ENCODE measurements at regions not wholly inside any gene's neighbourhood (a gene's known extent, or its start where the extent isn't known, plus 50 kb on each side); places are given as distances from the start of the nearest gene placed in this dataset.

DNA sequence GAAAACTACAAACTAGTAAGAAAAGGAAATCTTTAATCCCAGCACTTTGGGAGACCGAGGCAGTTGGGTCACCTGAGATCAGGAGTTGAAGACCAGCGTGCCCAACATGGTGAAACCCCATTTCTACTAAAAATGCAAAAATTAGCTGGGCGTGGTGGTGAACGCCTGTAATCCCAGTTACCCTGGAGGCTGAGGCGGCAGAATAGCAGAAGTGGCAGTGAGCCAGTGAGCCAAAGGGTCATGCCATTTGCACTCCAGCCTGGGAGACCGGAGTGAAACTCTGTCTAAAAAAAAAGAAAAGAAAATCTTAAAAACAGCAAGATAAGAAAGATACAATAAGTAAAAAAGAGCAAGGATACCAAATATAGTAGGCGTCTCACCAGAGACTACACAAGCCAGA lies 502.9 kb upstream of the ID2 start:
- intact Hi-C loops (cut with DNase I): no loop called here
- WGBS, 2 donors: 90 to 94% methylated on average over 7 of the region's 7 CpGs
- no peak for DNase-seq
- no peaks in the 10 kb centered on the region for H3K27me3 ChIP-seq
- H3K4me3 ChIP-seq (replicated peaks in 1 of 3): no peak overlapping the region
- H3K9me3 ChIP-seq: no peaks in the 10 kb centered on the region
- no peak overlapping the region for H3K27ac ChIP-seq
- H3K36me3 ChIP-seq: no peaks in the 10 kb centered on the region
- TF ChIP-seq, protein P1, sequence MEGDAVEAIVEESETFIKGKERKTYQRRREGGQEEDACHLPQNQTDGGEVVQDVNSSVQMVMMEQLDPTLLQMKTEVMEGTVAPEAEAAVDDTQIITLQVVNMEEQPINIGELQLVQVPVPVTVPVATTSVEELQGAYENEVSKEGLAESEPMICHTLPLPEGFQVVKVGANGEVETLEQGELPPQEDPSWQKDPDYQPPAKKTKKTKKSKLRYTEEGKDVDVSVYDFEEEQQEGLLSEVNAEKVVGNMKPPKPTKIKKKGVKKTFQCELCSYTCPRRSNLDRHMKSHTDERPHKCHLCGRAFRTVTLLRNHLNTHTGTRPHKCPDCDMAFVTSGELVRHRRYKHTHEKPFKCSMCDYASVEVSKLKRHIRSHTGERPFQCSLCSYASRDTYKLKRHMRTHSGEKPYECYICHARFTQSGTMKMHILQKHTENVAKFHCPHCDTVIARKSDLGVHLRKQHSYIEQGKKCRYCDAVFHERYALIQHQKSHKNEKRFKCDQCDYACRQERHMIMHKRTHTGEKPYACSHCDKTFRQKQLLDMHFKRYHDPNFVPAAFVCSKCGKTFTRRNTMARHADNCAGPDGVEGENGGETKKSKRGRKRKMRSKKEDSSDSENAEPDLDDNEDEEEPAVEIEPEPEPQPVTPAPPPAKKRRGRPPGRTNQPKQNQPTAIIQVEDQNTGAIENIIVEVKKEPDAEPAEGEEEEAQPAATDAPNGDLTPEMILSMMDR (IDR thresholded peaks at IDR 0.05): no peak
- TF ChIP-seq POLR2A (IDR thresholded peaks at IDR 0.05): no peak
- H3K4me1 ChIP-seq: no peaks in the 10 kb centered on the region

DNA sequence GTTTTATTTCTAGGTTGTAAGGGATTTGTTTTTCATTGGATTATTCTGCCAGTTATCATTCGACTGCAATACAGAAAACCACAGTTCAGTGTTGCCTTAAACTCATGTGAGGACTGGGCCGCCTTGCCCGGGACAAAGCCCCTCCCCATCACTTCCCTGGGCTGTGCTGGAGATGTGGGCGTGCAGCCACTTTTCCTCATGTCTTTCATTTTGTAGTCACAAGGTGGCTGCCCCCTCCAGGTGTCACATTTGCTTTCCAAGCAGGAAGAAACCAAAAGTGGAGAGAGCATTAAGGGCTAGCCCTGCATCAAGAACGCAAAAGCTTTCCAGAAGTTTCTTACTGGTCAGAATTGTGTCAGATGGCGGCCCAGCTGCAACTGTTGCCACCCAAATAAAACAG lies 492.5 kb upstream of the ID2 start:
- Histone ChIP-seq H3K4me1 (no peaks in the 10 kb centered on the region), H3K4me3 (replicated peaks in 1 of 3) (no peak overlapping the region), H3K36me3 (no peaks in the 10 kb centered on the region), H3K9me3 (no peaks in the 10 kb centered on the region), H3K27ac (no peak overlapping the region), H3K27me3 (no peaks in the 10 kb centered on the region)
- intact Hi-C loops (cut with DNase I): no loop called here
- WGBS, 2 donors: 86 to 92% methylated on average over 6 of the region's 6 CpGs
- TF ChIP-seq POLR2A (IDR thresholded peaks at IDR 0.05): no peak
- TF ChIP-seq, protein P1 (IDR thresholded peaks at IDR 0.05): no peak
- no peak for DNase-seq

DNA sequence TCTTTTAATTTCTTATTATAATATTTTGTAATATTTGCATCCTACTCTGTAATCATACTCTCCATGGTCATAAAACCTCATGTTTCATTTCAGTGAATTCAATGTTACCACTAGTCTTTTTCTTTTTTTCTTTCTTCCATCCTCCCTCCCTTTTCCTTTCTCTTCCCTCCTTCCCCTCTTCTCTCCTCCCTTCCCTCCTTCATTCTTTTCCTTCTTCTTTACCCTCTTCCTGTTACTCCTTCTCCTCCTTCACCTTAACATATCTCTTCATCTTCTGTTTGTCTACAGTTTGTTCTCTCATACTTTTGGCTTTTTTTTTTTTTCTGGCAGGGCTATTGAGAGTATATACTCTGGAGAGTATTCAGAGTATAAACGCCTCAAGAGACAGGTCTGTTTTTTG lies 491.6 kb upstream of the ID2 start:
- Histone ChIP-seq H3K4me1 (no peaks in the 10 kb centered on the region), H3K4me3 (replicated peaks in 1 of 3) (no peak overlapping the region), H3K36me3 (no peaks in the 10 kb centered on the region), H3K27me3 (no peaks in the 10 kb centered on the region), H3K27ac (no peak overlapping the region), H3K9me3 (no peaks in the 10 kb centered on the region)
- TF ChIP-seq, protein P1 (IDR thresholded peaks at IDR 0.05): no peak
- WGBS, 2 donors: 66 to 71% methylated on average over 1 of the region's 1 CpG
- intact Hi-C loops (cut with DNase I): no loop called here
- DNase-seq: no peak

DNA sequence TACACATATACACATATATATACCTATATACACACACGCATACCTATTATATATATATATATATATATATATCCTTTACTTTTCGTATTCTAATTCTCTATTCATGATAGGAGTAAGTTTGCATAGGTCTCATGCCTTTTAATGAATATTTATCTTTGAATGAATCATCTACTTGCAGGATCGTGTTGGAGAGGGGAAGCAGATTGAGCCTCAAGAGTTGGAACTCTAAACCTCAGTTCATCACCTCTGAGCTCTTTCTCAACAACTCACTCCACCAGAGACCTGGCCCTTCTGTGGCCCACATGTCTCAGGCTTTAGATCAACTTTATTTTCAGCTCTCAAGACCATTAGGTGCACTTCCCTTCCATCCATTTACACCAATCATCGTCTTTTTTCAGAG lies 490.4 kb upstream of the ID2 start:
- no peak overlapping the region for H3K27ac ChIP-seq
- 95% methylated on average over 4 of the region's 4 CpGs for WGBS, 2 donors
- no peak overlapping the region for H3K4me3 ChIP-seq (replicated peaks in 1 of 3)
- H3K27me3 ChIP-seq: no peaks in the 10 kb centered on the region
- H3K4me1 ChIP-seq: no peaks in the 10 kb centered on the region
- no peak for DNase-seq
- no peak for TF ChIP-seq POLR2A (IDR thresholded peaks at IDR 0.05)
- TF ChIP-seq, protein P1 (IDR thresholded peaks at IDR 0.05): no peak
- H3K36me3 ChIP-seq: no peaks in the 10 kb centered on the region
- intact Hi-C loops (cut with DNase I): no loop called here
- no peaks in the 10 kb centered on the region for H3K9me3 ChIP-seq

DNA sequence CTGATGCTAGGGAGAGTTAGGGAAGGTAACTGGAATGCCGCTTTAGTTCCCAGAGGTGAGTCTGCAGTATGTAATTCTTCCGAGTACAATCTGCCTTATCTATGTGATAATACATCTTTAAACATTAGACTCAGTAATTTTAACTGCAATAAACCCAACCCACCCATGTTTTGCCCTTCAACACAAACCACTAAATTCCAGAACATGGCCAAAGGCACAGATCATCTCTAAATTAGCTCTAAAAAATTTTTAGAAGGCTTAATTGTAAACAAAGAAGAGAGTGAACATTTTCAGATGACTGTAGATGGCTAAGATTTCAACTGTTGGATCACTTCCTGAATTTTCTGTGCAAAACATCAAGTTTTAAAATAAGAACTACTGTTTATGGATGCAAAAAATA lies 488.7 kb upstream of the ID2 start:
- H3K4me1 ChIP-seq: no peaks in the 10 kb centered on the region
- 89 to 97% methylated on average over 2 of the region's 2 CpGs for WGBS, 2 donors
- H3K4me3 ChIP-seq (replicated peaks in 1 of 3): no peak overlapping the region

More for the DNA sequence above, 488.7 kb upstream of the ID2 start:
- no peak for TF ChIP-seq POLR2A (IDR thresholded peaks at IDR 0.05)
- TF ChIP-seq, protein P1 (IDR thresholded peaks at IDR 0.05): no peak
- Histone ChIP-seq H3K9me3 (no peaks in the 10 kb centered on the region), H3K27me3 (no peaks in the 10 kb centered on the region), H3K36me3 (no peaks in the 10 kb centered on the region), H3K27ac (no peak overlapping the region)
- intact Hi-C loops (cut with DNase I): no loop called here
- DNase-seq: no peak
